Gastrocnemius medialis (tissue), 4 donors: ENCODE measurements at regions not wholly inside any gene's neighbourhood (a gene's known extent, or its start where the extent isn't known, plus 50 kb on each side); places are given as distances from the start of the nearest gene placed in this dataset.
"Not testable (repeated sequence)": the region's sequence is repeated elsewhere in the genome, so short reads cannot be mapped to it uniquely, and the experiment has no call there.

Source experiments
- ATAC-seq, 2 donors: fragments of 150-250 bp; one replicate each; pipeline ENCODE4 v1.9.1; 2016
- DNase-seq, 2 donors: peaks; one replicate each; pipeline ENCODE4 v3.0.0-alpha.2; 2019
- H3K27ac ChIP-seq, 4 donors: fragments of 200-600 bp; sonication (generic); 1 replicate in 1 of 4; 2 replicates in 3 of 4; pipeline ENCODE4 v1.5.1; 2016 to 2018; ENCODE audit warnings: mild to moderate bottlenecking in 2 of 4, moderate library complexity in 1 of 4
- H3K27me3 ChIP-seq, 3 donors: fragments of 200-600 bp; sonication (generic) in 2 of 3; 1 replicate in 1 of 3; 2 replicates in 2 of 3; pipeline versions ENCODE4 v1.5.1 to v1.6.0; 2016 to 2019; ENCODE audit warnings: mild to moderate bottlenecking in 1 of 3, moderate library complexity in 1 of 3
- H3K36me3 ChIP-seq, 2 donors: fragments of 200-600 bp; sonication (generic) in 1 of 2; one replicate each; pipeline ENCODE4 v1.5.1; 2017 to 2018
- H3K4me1 ChIP-seq, 2 donors: fragments of 200-600 bp; sonication (generic) in 1 of 2; one replicate each; pipeline ENCODE4 v1.5.1; 2016 to 2017; ENCODE audit warnings: mild to moderate bottlenecking in 2 of 2
- H3K4me3 ChIP-seq, 4 donors: fragments of 200-600 bp; sonication (generic) in 3 of 4; 1 replicate in 1 of 4; 2 replicates in 3 of 4; pipeline ENCODE4 v1.5.1; 2016 to 2019; ENCODE audit warnings: mild to moderate bottlenecking in 2 of 4
- H3K9me3 ChIP-seq, 3 donors: fragments of 200-600 bp; sonication (generic) in 2 of 3; 1 replicate in 1 of 3; 2 replicates in 2 of 3; pipeline ENCODE4 v1.5.1; 2016 to 2019
- CTCF ChIP-seq, 5 experiments: fragments of 450-650 bp in 3 of 5; fragments of 200-600 bp in 2 of 5; sonication (generic) in 2 of 5; IDR thresholded peaks in 4 of 5; conservative IDR thresholded peaks in 1 of 5; 1 replicate in 4 of 5; 2 replicates in 1 of 5; pipeline ENCODE4 v1.5.1; 2016 to 2019; ENCODE audit warnings: antibody characterized with exemption in 5 of 5, mild to moderate bottlenecking in 3 of 5, moderate library complexity in 3 of 5
- POLR2A ChIP-seq, 2 donors: fragments of 450-650 bp; IDR thresholded peaks; one replicate each; pipeline ENCODE4 v1.6.1; 2017; ENCODE audit warnings: antibody characterized with exemption in 2 of 2, mild to moderate bottlenecking in 2 of 2, moderate library complexity in 2 of 2
- in situ Hi-C, 4 donors: fragments of 200-750 bp; cut with MboI; loops; one replicate each; pipeline versions ENCODE4 v1.15.0 to v1.8.0; 2017; ENCODE audit warnings: low sequenced_read_pairs in 4 of 4
- intact Hi-C: fragments of 100-400 bp; cut with DNase I; formaldehyde crosslinking; loops from one replicate; pipeline ENCODE4 v1.15.1; 2023; ENCODE audit warnings: low total_unique reads

- H3K9me3 ChIP-seq, result no peaks in the 10 kb centered on the region
- intact Hi-C loops (no loop called here), in situ Hi-C loops (no loop called here)
- H3K4me1 ChIP-seq, result no peaks in the 10 kb centered on the region
- no peak for TF ChIP-seq POLR2A (IDR thresholded peaks at IDR 0.05)
- TF ChIP-seq CTCF (IDR thresholded peaks at IDR 0.05 in 4 of 5, conservative IDR thresholded peaks at IDR 0.05 in 1 of 5), result no peak
- peaks cover 0 to 9% of the 10 kb centered on the region in 2 donors for H3K36me3 ChIP-seq
- no peaks in the 10 kb centered on the region for H3K27me3 ChIP-seq
- no peak overlapping the region for H3K4me3 ChIP-seq
- DNase-seq, result no peak
- H3K27ac ChIP-seq, result no peak overlapping the region
- ATAC-seq, result no peak
Measured at GRCh38 chr14:35174342-35174741, 52.0 kb downstream of the PRORP start.

GRCh38 chr14:35180179-35180578, 57.8 kb downstream of the PRORP start:
- no peak overlapping the region for H3K27ac ChIP-seq
- in situ Hi-C loops, result no loop called here

GRCh38 chr14:35184891-35185290, 62.5 kb downstream of the PRORP start:
- in situ Hi-C loops, H3K27ac ChIP-seq, DNase-seq, intact Hi-C loops, H3K36me3 ChIP-seq, H3K4me1 ChIP-seq, H3K4me3 ChIP-seq, H3K9me3 ChIP-seq, ATAC-seq, H3K27me3 ChIP-seq: not testable (repeated sequence)

More at GRCh38 chr14:35180179-35180578, 57.8 kb downstream of the PRORP start:
- no peaks in the 10 kb centered on the region for H3K27me3 ChIP-seq
- no peaks in the 10 kb centered on the region for H3K36me3 ChIP-seq
- ATAC-seq (no peak), DNase-seq (no peak)
- intact Hi-C loops, result no loop called here
- H3K4me1 ChIP-seq, result no peaks in the 10 kb centered on the region
- no peak overlapping the region for H3K4me3 ChIP-seq
- TF ChIP-seq CTCF (IDR thresholded peaks at IDR 0.05 in 4 of 5, conservative IDR thresholded peaks at IDR 0.05 in 1 of 5) (no peak), POLR2A (IDR thresholded peaks at IDR 0.05) (no peak)
- no peaks in the 10 kb centered on the region for H3K9me3 ChIP-seq

GRCh38 chr14:35189422-35189821, 67.1 kb downstream of the PRORP start:
- Histone ChIP-seq H3K36me3 (no peaks in the 10 kb centered on the region), H3K27ac (no peak overlapping the region), H3K9me3 (no peaks in the 10 kb centered on the region), H3K4me3 (no peak overlapping the region), H3K27me3 (no peaks in the 10 kb centered on the region), H3K4me1 (no peaks in the 10 kb centered on the region)
- ATAC-seq, result no peak
- in situ Hi-C loops, result no loop called here
- no peak for DNase-seq
- TF ChIP-seq POLR2A (IDR thresholded peaks at IDR 0.05) (no peak), CTCF (IDR thresholded peaks at IDR 0.05 in 4 of 5, conservative IDR thresholded peaks at IDR 0.05 in 1 of 5) (no peak)
- intact Hi-C loops, result no loop called here

- Histone ChIP-seq H3K9me3 (no peaks in the 10 kb centered on the region), H3K4me1 (no peaks in the 10 kb centered on the region), H3K27ac (no peak overlapping the region), H3K36me3 (no peaks in the 10 kb centered on the region), H3K4me3 (no peak overlapping the region), H3K27me3 (no peaks in the 10 kb centered on the region)
- no peak for TF ChIP-seq CTCF (IDR thresholded peaks at IDR 0.05 in 4 of 5, conservative IDR thresholded peaks at IDR 0.05 in 1 of 5)
- TF ChIP-seq POLR2A (IDR thresholded peaks at IDR 0.05), result no peak
- no peak for ATAC-seq
- intact Hi-C loops, result no loop called here
- in situ Hi-C loops, result no loop called here
- no peak for DNase-seq
Measured at GRCh38 chr14:35193161-35193560, 70.8 kb downstream of the PRORP start.

- DNase-seq, H3K27me3 ChIP-seq, intact Hi-C loops, in situ Hi-C loops, H3K27ac ChIP-seq, H3K36me3 ChIP-seq, H3K4me3 ChIP-seq, H3K9me3 ChIP-seq, H3K4me1 ChIP-seq, ATAC-seq: not testable (repeated sequence)
Measured at GRCh38 chr14:35194183-35194582, 71.8 kb downstream of the PRORP start.
